ENCODE measurements at regions not wholly inside any gene's neighbourhood (a gene's known extent, or its start where the extent isn't known, plus 50 kb on each side); places are given as distances from the start of the nearest gene placed in this dataset.

- H3K27me3 ChIP-seq (ENCODE audit: control insufficient read depth, low read length): no peaks in the 10 kb centered on the region
- no peaks in the 10 kb centered on the region for H4K20me1 ChIP-seq (ENCODE audit: control insufficient read depth, insufficient read depth, low read depth, low read length)
- TF ChIP-seq EZH2phosphoT487 (IDR thresholded peaks at IDR 0.05; ENCODE audit: borderline replicate concordance, low read length) (no peak), CTCF (IDR thresholded peaks at IDR 0.05; ENCODE audit: low read depth, low read length, poor library complexity, severe bottlenecking) (no peak)
- no peak overlapping the region for H3K4me2 ChIP-seq (ENCODE audit: low read length)
- H3K36me3 ChIP-seq (ENCODE audit: control insufficient read depth, low read length): no peaks in the 10 kb centered on the region
- no peaks in the 10 kb centered on the region for H3F3A ChIP-seq (ENCODE audit: control insufficient read depth, insufficient read depth)
- no peaks in the 10 kb centered on the region for H3K9me3 ChIP-seq (ENCODE audit: control insufficient read depth, insufficient read depth, low read length)
- H3K79me2 ChIP-seq (ENCODE audit: control insufficient read depth, low read length): no peaks in the 10 kb centered on the region
- no peaks in the 10 kb centered on the region for H3K9me2 ChIP-seq (replicated peaks; ENCODE audit: control insufficient read depth, low read length)
- no peak overlapping the region for H3K4me3 ChIP-seq (ENCODE audit: low read length)
- no peak overlapping the region for H3K27ac ChIP-seq (ENCODE audit: low read depth, low read length)
- H3K4me1 ChIP-seq (ENCODE audit: control insufficient read depth, low read length): no peaks in the 10 kb centered on the region
These were observed 70.6 kb downstream of the FSCB start for GRCh38 chr14:44436458-44436857.

- no peak overlapping the region for H3K27ac ChIP-seq (ENCODE audit: low read depth, low read length)
- H3K9me3 ChIP-seq (ENCODE audit: control insufficient read depth, insufficient read depth, low read length): no peaks in the 10 kb centered on the region
- TF ChIP-seq CTCF (IDR thresholded peaks at IDR 0.05; ENCODE audit: low read depth, low read length, poor library complexity, severe bottlenecking) (no peak), EZH2phosphoT487 (IDR thresholded peaks at IDR 0.05; ENCODE audit: borderline replicate concordance, low read length) (no peak)
- no peak overlapping the region for H3K4me3 ChIP-seq (ENCODE audit: low read length)
- no peaks in the 10 kb centered on the region for H3K36me3 ChIP-seq (ENCODE audit: control insufficient read depth, low read length)
- no peaks in the 10 kb centered on the region for H4K20me1 ChIP-seq (ENCODE audit: control insufficient read depth, insufficient read depth, low read depth, low read length)
- no peaks in the 10 kb centered on the region for H3K79me2 ChIP-seq (ENCODE audit: control insufficient read depth, low read length)
- H3K9me2 ChIP-seq (replicated peaks; ENCODE audit: control insufficient read depth, low read length): no peaks in the 10 kb centered on the region
- H3K4me2 ChIP-seq (ENCODE audit: low read length): no peak overlapping the region
- no peaks in the 10 kb centered on the region for H3K4me1 ChIP-seq (ENCODE audit: control insufficient read depth, low read length)
- H3K27me3 ChIP-seq (ENCODE audit: control insufficient read depth, low read length): no peaks in the 10 kb centered on the region
- H3F3A ChIP-seq (ENCODE audit: control insufficient read depth, insufficient read depth): no peaks in the 10 kb centered on the region
These were observed 78.7 kb downstream of the FSCB start for GRCh38 chr14:44428231-44428945.

- no peak overlapping the region for H3K27ac ChIP-seq (ENCODE audit: low read depth, low read length)
- H3K79me2 ChIP-seq (ENCODE audit: control insufficient read depth, low read length): no peaks in the 10 kb centered on the region
- TF ChIP-seq CTCF (IDR thresholded peaks at IDR 0.05; ENCODE audit: low read depth, low read length, poor library complexity, severe bottlenecking) (no peak), EZH2phosphoT487 (IDR thresholded peaks at IDR 0.05; ENCODE audit: borderline replicate concordance, low read length) (no peak)
- H3K9me2 ChIP-seq (replicated peaks; ENCODE audit: control insufficient read depth, low read length): no peaks in the 10 kb centered on the region
- no peaks in the 10 kb centered on the region for H3F3A ChIP-seq (ENCODE audit: control insufficient read depth, insufficient read depth)
- H3K4me3 ChIP-seq (ENCODE audit: low read length): no peak overlapping the region
- H3K36me3 ChIP-seq (ENCODE audit: control insufficient read depth, low read length): no peaks in the 10 kb centered on the region
- no peak overlapping the region for H3K4me2 ChIP-seq (ENCODE audit: low read length)
- no peaks in the 10 kb centered on the region for H3K4me1 ChIP-seq (ENCODE audit: control insufficient read depth, low read length)
- no peaks in the 10 kb centered on the region for H3K27me3 ChIP-seq (ENCODE audit: control insufficient read depth, low read length)
- no peaks in the 10 kb centered on the region for H3K9me3 ChIP-seq (ENCODE audit: control insufficient read depth, insufficient read depth, low read length)
- no peaks in the 10 kb centered on the region for H4K20me1 ChIP-seq (ENCODE audit: control insufficient read depth, insufficient read depth, low read depth, low read length)
These were observed 84.4 kb downstream of the FSCB start for GRCh38 chr14:44422699-44423098.
